ENCODE measurements at regions not wholly inside any gene's neighbourhood (a gene's known extent, or its start where the extent isn't known, plus 50 kb on each side); places are given as distances from the start of the nearest gene placed in this dataset.
"Not testable (repeated sequence)": the region's sequence is repeated elsewhere in the genome, so short reads cannot be mapped to it uniquely, and the experiment has no call there.

DNA sequence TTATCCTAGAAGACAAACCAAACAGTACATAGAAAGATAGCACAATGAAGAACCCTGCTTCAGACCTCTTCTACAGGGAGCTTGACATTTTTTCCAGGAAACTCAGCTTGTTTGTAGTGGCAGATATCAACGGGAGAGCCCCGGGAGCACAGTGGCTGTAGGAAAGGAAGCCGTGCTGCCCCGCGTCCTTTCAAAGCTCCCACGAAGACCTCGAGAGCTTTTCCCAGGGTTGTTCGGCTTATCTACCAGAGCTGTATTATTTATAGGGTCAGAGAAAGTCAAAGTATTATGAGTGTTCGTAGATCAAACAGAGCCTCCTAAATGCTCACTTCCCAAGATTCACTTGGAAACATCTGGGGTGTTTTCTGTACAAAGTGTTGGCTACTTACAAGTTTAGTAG is 167.1 kb upstream of the COPS8 start:
- H3K4me1 ChIP-seq (ENCODE audit: insufficient read depth, insufficient read length) = peaks cover 3% of the 10 kb centered on the region
- no peak overlapping the region for H3K4me3 ChIP-seq (ENCODE audit: insufficient read length, low read depth)
- no peak for DNase-seq (ENCODE audit: low read depth, low spot score)
- no peaks in the 10 kb centered on the region for H3K9me3 ChIP-seq (ENCODE audit: insufficient read depth, low read length)
- no peak overlapping the region for H3K9ac ChIP-seq (ENCODE audit: insufficient read length, low read depth)
- no peaks in the 10 kb centered on the region for H3K36me3 ChIP-seq (ENCODE audit: insufficient read depth, insufficient read length, low read length)
- H3K27me3 ChIP-seq (ENCODE audit: insufficient read depth, insufficient read length) = no peaks in the 10 kb centered on the region
- TF ChIP-seq SUZ12 (IDR thresholded peaks at IDR 0.05; ENCODE audit: extremely low read depth, insufficient read depth, insufficient read length) (no peak), ZNF274 (IDR thresholded peaks at IDR 0.05; ENCODE audit: low read depth, low read length) (no peak)

DNA sequence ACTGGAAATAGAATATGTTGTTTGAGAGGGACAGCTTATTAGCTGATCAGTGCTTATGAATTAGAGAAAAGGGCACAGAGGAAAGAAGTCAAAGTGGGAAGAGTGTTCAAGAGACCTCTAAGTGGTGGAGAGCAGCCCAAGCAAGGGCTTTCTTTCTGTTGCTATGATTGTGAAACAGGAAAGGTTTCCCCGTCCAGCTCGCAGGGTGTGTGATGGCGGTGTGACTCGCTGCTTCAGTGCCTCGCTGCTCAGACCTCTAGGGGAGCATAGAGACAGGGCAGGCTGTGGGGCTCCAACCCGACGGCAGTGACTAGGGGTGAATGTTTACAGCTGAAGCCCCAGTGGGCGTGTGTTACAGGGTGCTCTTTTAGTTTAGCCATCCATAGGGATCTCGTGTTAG is 166.5 kb upstream of the COPS8 start:
- no peak for DNase-seq (ENCODE audit: low read depth, low spot score)

DNA sequence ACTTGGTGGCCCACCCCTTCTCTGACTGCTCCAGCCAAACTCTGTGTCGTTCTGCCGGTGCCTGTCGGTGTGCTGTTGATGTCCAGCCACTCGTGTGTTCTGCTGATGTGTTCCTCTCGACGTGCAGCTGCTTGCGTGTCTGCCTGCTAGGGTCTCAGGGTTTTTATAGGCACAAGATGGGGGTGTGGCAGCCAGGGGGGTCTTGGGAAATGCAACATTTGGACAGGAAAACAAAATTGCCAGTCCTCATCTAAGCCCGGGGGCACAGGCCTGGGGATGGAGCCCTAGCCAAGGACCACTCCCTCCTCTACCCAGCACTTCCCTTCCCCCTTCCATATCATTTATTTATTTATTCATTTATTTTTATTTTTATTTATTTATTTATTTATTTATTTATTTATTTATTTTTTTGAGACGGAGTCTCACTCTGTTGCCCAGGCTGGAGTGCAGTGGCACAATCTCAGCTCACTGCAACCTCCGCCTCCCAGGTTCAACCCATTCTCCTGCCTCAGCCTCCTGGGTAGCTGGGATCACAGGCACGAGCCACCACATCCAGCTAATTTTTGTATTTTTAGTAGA is 165.8 kb upstream of the COPS8 start:
- H3K4me3 ChIP-seq (ENCODE audit: insufficient read length, low read depth); H3K4me1 ChIP-seq (ENCODE audit: insufficient read depth, insufficient read length); H3K36me3 ChIP-seq (ENCODE audit: insufficient read depth, insufficient read length, low read length); H3K9me3 ChIP-seq (ENCODE audit: insufficient read depth, low read length); H3K27me3 ChIP-seq (ENCODE audit: insufficient read depth, insufficient read length); DNase-seq (ENCODE audit: low read depth, low spot score); H3K9ac ChIP-seq (ENCODE audit: insufficient read length, low read depth): not testable (repeated sequence)

More for the DNA sequence above, 166.5 kb upstream of the COPS8 start:
- H3K4me1 ChIP-seq (ENCODE audit: insufficient read depth, insufficient read length) = peaks cover 3% of the 10 kb centered on the region
- no peak overlapping the region for H3K9ac ChIP-seq (ENCODE audit: insufficient read length, low read depth)
- no peak overlapping the region for H3K4me3 ChIP-seq (ENCODE audit: insufficient read length, low read depth)
- no peaks in the 10 kb centered on the region for H3K9me3 ChIP-seq (ENCODE audit: insufficient read depth, low read length)
- H3K27me3 ChIP-seq (ENCODE audit: insufficient read depth, insufficient read length) = no peaks in the 10 kb centered on the region
- TF ChIP-seq YY1 (IDR thresholded peaks at IDR 0.05; ENCODE audit: insufficient read depth, insufficient read length) (no peak), ZNF274 (IDR thresholded peaks at IDR 0.05; ENCODE audit: low read depth, low read length) (no peak), SUZ12 (IDR thresholded peaks at IDR 0.05; ENCODE audit: extremely low read depth, insufficient read depth, insufficient read length) (no peak)
- H3K36me3 ChIP-seq (ENCODE audit: insufficient read depth, insufficient read length, low read length) = no peaks in the 10 kb centered on the region

DNA sequence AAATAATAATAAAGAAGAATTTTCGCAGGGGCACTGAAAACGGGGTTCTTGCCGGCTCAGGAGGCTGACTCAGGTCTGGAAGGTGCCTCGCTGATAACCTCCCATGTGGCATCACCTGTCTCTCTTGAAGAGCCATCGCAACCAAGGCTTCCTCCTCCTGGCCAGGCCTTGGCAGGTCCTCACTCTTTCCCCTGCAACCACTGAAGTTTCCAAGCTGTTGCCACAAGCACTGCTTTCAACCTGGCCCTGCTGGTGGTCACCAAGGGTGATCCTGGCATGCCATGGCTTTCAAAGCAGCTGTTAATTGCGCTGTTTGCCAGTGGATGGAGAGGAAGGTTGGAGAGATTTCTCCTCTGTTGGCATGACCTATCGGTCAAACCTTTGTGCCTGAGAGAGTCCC is 163.6 kb upstream of the COPS8 start:
- Histone ChIP-seq H3K27me3 (ENCODE audit: insufficient read depth, insufficient read length) (no peaks in the 10 kb centered on the region), H3K9ac (ENCODE audit: insufficient read length, low read depth) (no peak overlapping the region), H3K4me1 (ENCODE audit: insufficient read depth, insufficient read length) (no peaks in the 10 kb centered on the region), H3K4me3 (ENCODE audit: insufficient read length, low read depth) (no peak overlapping the region), H3K36me3 (ENCODE audit: insufficient read depth, insufficient read length, low read length) (no peaks in the 10 kb centered on the region), H3K9me3 (ENCODE audit: insufficient read depth, low read length) (no peaks in the 10 kb centered on the region)
- no peak for DNase-seq (ENCODE audit: low read depth, low spot score)
- no peak for TF ChIP-seq SUZ12 (IDR thresholded peaks at IDR 0.05; ENCODE audit: extremely low read depth, insufficient read depth, insufficient read length)
- TF ChIP-seq ZNF274 (IDR thresholded peaks at IDR 0.05; ENCODE audit: low read depth, low read length) = no peak
- no peak for TF ChIP-seq YY1 (IDR thresholded peaks at IDR 0.05; ENCODE audit: insufficient read depth, insufficient read length)

DNA sequence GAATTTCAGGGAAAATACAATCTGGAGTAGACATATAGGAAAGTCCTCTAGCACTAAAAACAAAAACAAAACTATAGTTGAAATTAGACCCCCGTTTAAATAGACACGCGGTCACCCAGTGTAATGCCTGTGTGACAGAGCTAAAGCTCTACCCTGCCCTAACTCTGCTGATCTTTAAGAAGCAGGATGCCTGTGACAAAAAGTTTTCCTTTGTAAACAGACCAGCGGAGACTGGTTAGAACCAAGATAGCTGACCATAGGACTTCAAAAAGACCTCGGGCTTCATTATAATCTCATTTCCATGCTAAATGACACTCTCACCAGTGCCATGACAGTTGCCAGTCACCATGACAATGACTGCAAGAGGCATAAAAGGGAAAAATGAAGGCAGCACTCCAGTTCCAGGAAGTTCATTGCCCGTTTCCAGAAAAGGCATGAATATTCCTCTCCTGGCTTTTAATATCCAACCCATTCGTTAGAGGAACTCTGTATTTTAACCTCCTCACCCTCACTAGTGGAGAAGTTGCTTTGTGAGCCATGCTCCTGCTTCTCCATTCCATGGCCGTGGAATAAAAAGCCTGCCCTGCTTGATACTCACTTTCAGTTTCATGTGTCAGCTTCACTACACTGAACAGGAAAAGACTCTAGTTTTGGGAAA is 157.2 kb upstream of the COPS8 start:
- no peak for TF ChIP-seq SUZ12 (IDR thresholded peaks at IDR 0.05; ENCODE audit: extremely low read depth, insufficient read depth, insufficient read length)
- Histone ChIP-seq H3K36me3 (ENCODE audit: insufficient read depth, insufficient read length, low read length) (no peaks in the 10 kb centered on the region), H3K4me3 (ENCODE audit: insufficient read length, low read depth) (no peak overlapping the region), H3K9me3 (ENCODE audit: insufficient read depth, low read length) (no peaks in the 10 kb centered on the region), H3K27me3 (ENCODE audit: insufficient read depth, insufficient read length) (no peaks in the 10 kb centered on the region), H3K9ac (ENCODE audit: insufficient read length, low read depth) (no peak overlapping the region), H3K4me1 (ENCODE audit: insufficient read depth, insufficient read length) (no peaks in the 10 kb centered on the region)
- DNase-seq (ENCODE audit: low read depth, low spot score) = no peak

DNA sequence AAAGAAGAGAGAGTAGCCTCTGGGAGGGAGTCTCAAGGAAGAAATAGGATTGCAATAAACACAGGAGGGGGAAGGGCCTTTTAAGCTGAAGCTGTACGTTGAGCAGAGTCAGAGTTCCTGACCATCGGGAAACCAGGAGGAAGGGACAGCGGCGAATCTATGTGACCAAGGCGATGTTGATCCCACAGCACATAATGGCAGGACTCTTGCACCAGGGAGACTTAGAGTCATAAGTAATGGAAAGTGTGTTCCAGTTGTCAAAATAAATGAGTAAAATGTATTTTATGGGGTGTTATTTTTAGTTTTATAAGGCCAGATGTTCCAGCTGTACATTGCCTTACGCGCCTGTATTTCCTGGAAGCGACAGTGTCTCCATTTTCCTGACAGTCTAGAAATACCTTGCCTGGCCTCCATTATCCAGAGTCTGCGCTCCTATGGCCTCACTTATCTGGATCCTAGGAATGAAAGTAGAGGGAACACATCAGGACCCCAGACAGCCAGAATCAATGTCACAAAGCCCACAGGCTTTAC is 152.8 kb upstream of the COPS8 start:
- no peak overlapping the region for H3K4me3 ChIP-seq (ENCODE audit: insufficient read length, low read depth)
- TF ChIP-seq SUZ12 (IDR thresholded peaks at IDR 0.05; ENCODE audit: extremely low read depth, insufficient read depth, insufficient read length) (no peak), ZNF274 (IDR thresholded peaks at IDR 0.05; ENCODE audit: low read depth, low read length) (no peak), YY1 (IDR thresholded peaks at IDR 0.05; ENCODE audit: insufficient read depth, insufficient read length) (no peak)
- H3K36me3 ChIP-seq (ENCODE audit: insufficient read depth, insufficient read length, low read length) = no peaks in the 10 kb centered on the region
- DNase-seq (ENCODE audit: low read depth, low spot score) = no peak
- no peaks in the 10 kb centered on the region for H3K27me3 ChIP-seq (ENCODE audit: insufficient read depth, insufficient read length)
- no peak overlapping the region for H3K9ac ChIP-seq (ENCODE audit: insufficient read length, low read depth)
- H3K4me1 ChIP-seq (ENCODE audit: insufficient read depth, insufficient read length) = no peaks in the 10 kb centered on the region
- H3K9me3 ChIP-seq (ENCODE audit: insufficient read depth, low read length) = no peaks in the 10 kb centered on the region

DNA sequence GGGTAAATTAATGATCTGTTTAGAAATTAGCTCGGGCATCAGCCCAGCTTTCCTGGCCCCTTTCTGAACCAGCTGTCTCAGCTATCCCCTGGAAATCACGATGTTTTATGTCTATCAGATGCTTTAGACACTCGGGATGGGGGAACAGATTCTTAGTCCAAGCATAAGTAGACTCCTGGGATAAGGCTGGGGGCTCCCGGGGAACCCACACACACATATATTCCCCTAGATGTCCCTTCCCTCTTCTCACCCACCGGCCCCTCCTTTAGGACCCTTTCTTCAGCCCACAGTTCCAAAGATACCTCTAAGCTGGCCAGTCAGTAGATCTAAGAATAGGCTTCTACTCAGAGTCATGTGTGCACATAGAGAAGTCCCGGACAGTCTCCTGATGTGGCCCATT is 151.5 kb upstream of the COPS8 start:
- Histone ChIP-seq H3K4me1 (ENCODE audit: insufficient read depth, insufficient read length) (no peaks in the 10 kb centered on the region), H3K4me3 (ENCODE audit: insufficient read length, low read depth) (no peak overlapping the region), H3K9me3 (ENCODE audit: insufficient read depth, low read length) (no peaks in the 10 kb centered on the region), H3K9ac (ENCODE audit: insufficient read length, low read depth) (no peak overlapping the region), H3K27me3 (ENCODE audit: insufficient read depth, insufficient read length) (no peaks in the 10 kb centered on the region), H3K36me3 (ENCODE audit: insufficient read depth, insufficient read length, low read length) (no peaks in the 10 kb centered on the region)
- no peak for DNase-seq (ENCODE audit: low read depth, low spot score)
- TF ChIP-seq ZNF274 (IDR thresholded peaks at IDR 0.05; ENCODE audit: low read depth, low read length) = no peak
- no peak for TF ChIP-seq YY1 (IDR thresholded peaks at IDR 0.05; ENCODE audit: insufficient read depth, insufficient read length)
- no peak for TF ChIP-seq SUZ12 (IDR thresholded peaks at IDR 0.05; ENCODE audit: extremely low read depth, insufficient read depth, insufficient read length)

Measured in NT2/D1 (cell line).